Stimulated activated CD8-positive, alpha-beta memory T cell treated with anti-CD3 and anti-CD28 coated beads, Interleukin-12 subunit alpha, Interleukin-12 subunit beta, amount 100 ng/mL, for 24 hours (primary cell): ENCODE measurements at regions not wholly inside any gene's neighbourhood (a gene's known extent, or its start where the extent isn't known, plus 50 kb on each side); places are given as distances from the start of the nearest gene placed in this dataset.
"Not testable (repeated sequence)": the region's sequence is repeated elsewhere in the genome, so short reads cannot be mapped to it uniquely, and the experiment has no call there.

Source experiments
- DNase-seq: peaks from one replicate; pipeline ENCODE4 v3.0.0-alpha.2; 2020; ENCODE audit errors: extremely low read depth

- no peak for DNase-seq
Measured at GRCh38 chr2:239554766-239555570, 154.1 kb upstream of the HDAC4 start.

GRCh38 chr2:239553376-239554000 is 152.7 kb upstream of the HDAC4 start:
- no peak for DNase-seq

- no peak for DNase-seq
Measured at GRCh38 chr2:239552213-239552926, 151.6 kb upstream of the HDAC4 start.

GRCh38 chr2:239551206-239551605 is 150.4 kb upstream of the HDAC4 start:
- DNase-seq: no peak

- no peak for DNase-seq
Measured at GRCh38 chr2:239550357-239550756, 149.5 kb upstream of the HDAC4 start.

- no peak for DNase-seq
Measured at GRCh38 chr2:239549711-239550255, 149.0 kb upstream of the HDAC4 start.

- DNase-seq: no peak
Measured at GRCh38 chr2:239548965-239549595, 148.3 kb upstream of the HDAC4 start.

- DNase-seq: peak; percentile 40
Measured at GRCh38 chr2:239548451-239548871, 147.6 kb upstream of the HDAC4 start.

- not testable (repeated sequence) for DNase-seq
Measured at GRCh38 chr2:239547140-239547539, 146.3 kb upstream of the HDAC4 start.

GRCh38 chr2:239546541-239546940 is 145.7 kb upstream of the HDAC4 start:
- no peak for DNase-seq

- DNase-seq: no peak
Measured at GRCh38 chr2:239545741-239546392, 145.0 kb upstream of the HDAC4 start.

- DNase-seq: peak; percentile 30
Measured at GRCh38 chr2:239544918-239545465, 144.2 kb upstream of the HDAC4 start.

GRCh38 chr2:239544143-239544917 is 143.5 kb upstream of the HDAC4 start:
- DNase-seq: no peak

- DNase-seq: no peak
Measured at GRCh38 chr2:239543702-239544101, 142.9 kb upstream of the HDAC4 start.

GRCh38 chr2:239540174-239540573 is 139.4 kb upstream of the HDAC4 start:
- no peak for DNase-seq

- DNase-seq: no peak
Measured at GRCh38 chr2:239539776-239540100, 138.9 kb upstream of the HDAC4 start.

- DNase-seq: no peak
Measured at GRCh38 chr2:239539083-239539775, 138.4 kb upstream of the HDAC4 start.

GRCh38 chr2:239538357-239539052 is 137.7 kb upstream of the HDAC4 start:
- DNase-seq: no peak
